Erythroblast (primary cell): ENCODE measurements at regions not wholly inside any gene's neighbourhood (a gene's known extent, or its start where the extent isn't known, plus 50 kb on each side); places are given as distances from the start of the nearest gene placed in this dataset.

Experiments
- GATA1 ChIP-seq: IDR thresholded peaks from 2 replicates; pipeline ENCODE4 v1.6.1; 2011; ENCODE audit warnings: low read depth, mild to moderate bottlenecking, control low read depth, low read length, moderate library complexity
- POLR2A ChIP-seq: IDR thresholded peaks from 2 replicates; pipeline ENCODE4 v1.6.1; 2011; ENCODE audit warnings: mild to moderate bottlenecking, low read length

DNA sequence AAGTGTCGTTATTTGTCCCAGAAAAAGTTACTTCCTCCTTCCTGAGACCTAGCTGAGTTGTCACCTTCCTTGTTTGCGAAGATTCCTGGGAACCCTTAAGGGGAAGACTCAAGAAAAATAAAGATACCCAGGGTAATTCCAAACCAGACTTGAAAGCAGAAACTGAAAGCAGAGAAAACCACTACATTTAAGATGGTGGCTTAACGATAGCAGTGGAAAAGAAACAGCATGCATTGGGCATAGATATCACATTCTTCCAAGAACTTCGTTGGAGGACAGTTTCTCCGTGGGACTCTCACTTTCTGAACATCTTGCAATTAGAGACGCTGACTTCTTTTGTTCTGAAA lies 89.1 kb downstream of the FAM76B start:
- TF ChIP-seq POLR2A (no peak), GATA1 (no peak)
